Activated B cell treated with CpG ODN at 0.5 μM for 24 hours (primary cell): ENCODE measurements at regions not wholly inside any gene's neighbourhood (a gene's known extent, or its start where the extent isn't known, plus 50 kb on each side); places are given as distances from the start of the nearest gene placed in this dataset.

Experiments used
- ATAC-seq: fragments of 200-7000 bp; cut with Tn5 transposase; one replicate; pipeline ENCODE4 v1.10.0; 2021; ENCODE audit warnings: low read depth, mild to moderate bottlenecking, moderate library complexity
- CTCF ChIA-PET: fragments of 350-600 bp; sonication (Branson Sonifier 250); formaldehyde crosslinking; loops from one replicate; lab custom pipeline; 2021; ENCODE audit warnings: antibody characterized with exemption; lab: Charles Lee
- POLR2A ChIA-PET: fragments of 350-600 bp; sonication (Branson Sonifier 250); formaldehyde crosslinking; loops from one replicate; lab custom pipeline; 2021; ENCODE audit warnings: antibody characterized with exemption; lab: Charles Lee
- DNase-seq: peaks from one replicate; pipeline ENCODE4 v3.0.0; 2022
- H3K27ac Mint-ChIP-seq: one replicate; pipeline ENCODE4 v1.8.0; 2020; ENCODE audit warnings: mixed read lengths
- H3K27me3 Mint-ChIP-seq: one replicate; pipeline ENCODE4 v1.8.0; 2021; ENCODE audit warnings: mixed read lengths
- H3K36me3 Mint-ChIP-seq: one replicate; pipeline ENCODE4 v1.8.0; 2021; ENCODE audit warnings: low read depth, mixed read lengths
- H3K4me1 Mint-ChIP-seq: one replicate; pipeline ENCODE4 v1.8.0; 2021; ENCODE audit warnings: mixed read lengths
- H3K4me3 Mint-ChIP-seq: one replicate; pipeline ENCODE4 v1.8.0; 2020; ENCODE audit warnings: mild to moderate bottlenecking, mixed read lengths
- H3K9me3 Mint-ChIP-seq: one replicate; pipeline ENCODE4 v1.8.0; 2020; ENCODE audit warnings: mixed read lengths
- intact Hi-C: fragments of 100-400 bp; cut with micrococcal nuclease; formaldehyde crosslinking; loops from one replicate; pipeline ENCODE4 v1.15.1; 2024
- TF ChIP-seq, protein P1 (sequence below): fragments of 200-600 bp; IDR thresholded peaks from one replicate; pipeline ENCODE4 v1.8.0; 2022; ENCODE audit warnings: antibody characterized with exemption, mild to moderate bottlenecking

DNA sequence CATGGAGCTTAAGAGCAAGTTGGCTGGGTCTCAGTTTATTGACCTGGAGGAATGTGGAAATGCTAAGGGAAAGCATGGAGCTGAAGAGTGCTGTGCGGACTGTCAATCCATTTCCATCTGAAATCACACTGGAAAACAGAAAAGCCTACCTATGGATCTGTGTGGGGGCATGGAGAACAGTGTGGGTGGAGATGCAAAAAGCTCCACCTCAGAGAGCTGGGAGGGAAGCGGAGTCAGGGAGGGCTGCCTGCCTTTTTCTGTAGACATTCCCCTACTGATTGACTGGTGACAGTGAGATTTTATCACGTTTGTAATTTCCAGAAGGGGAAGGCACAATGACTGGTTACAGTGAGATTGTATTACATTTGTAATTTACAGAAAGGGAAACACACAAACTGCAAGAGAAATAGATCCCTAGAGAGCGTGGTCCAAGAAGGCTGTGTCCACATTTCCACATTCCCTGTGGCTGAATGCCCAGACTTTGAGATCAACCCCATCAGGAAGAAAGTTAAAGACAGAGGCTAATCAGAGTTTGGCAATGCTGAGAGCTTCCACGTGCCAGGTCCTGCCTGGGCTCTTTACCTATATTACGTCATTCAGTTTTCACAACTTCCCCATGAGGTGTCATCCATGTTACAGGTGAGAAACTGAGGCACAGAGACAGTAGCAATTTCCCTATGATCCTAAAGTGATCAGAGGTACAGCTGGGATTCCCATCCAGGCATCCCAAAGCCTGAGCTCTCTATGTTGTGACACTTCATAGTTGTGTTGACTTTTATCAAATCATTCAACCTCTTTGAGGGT, 67.7 kb upstream of the NSMCE3 start:
- Mint-ChIP-seq H3K4me1 (no peaks in the 10 kb centered on the region), H3K27ac (no peak overlapping the region), H3K9me3 (no peaks in the 10 kb centered on the region), H3K27me3 (no peaks in the 10 kb centered on the region), H3K4me3 (no peak overlapping the region), H3K36me3 (no peaks in the 10 kb centered on the region)
- CTCF ChIA-PET: no interaction called here
- no peak for DNase-seq
- TF ChIP-seq, protein P1, sequence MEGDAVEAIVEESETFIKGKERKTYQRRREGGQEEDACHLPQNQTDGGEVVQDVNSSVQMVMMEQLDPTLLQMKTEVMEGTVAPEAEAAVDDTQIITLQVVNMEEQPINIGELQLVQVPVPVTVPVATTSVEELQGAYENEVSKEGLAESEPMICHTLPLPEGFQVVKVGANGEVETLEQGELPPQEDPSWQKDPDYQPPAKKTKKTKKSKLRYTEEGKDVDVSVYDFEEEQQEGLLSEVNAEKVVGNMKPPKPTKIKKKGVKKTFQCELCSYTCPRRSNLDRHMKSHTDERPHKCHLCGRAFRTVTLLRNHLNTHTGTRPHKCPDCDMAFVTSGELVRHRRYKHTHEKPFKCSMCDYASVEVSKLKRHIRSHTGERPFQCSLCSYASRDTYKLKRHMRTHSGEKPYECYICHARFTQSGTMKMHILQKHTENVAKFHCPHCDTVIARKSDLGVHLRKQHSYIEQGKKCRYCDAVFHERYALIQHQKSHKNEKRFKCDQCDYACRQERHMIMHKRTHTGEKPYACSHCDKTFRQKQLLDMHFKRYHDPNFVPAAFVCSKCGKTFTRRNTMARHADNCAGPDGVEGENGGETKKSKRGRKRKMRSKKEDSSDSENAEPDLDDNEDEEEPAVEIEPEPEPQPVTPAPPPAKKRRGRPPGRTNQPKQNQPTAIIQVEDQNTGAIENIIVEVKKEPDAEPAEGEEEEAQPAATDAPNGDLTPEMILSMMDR: no peak
- no peak for ATAC-seq
- intact Hi-C loops: no loop called here
- POLR2A ChIA-PET: no interaction called here

DNA sequence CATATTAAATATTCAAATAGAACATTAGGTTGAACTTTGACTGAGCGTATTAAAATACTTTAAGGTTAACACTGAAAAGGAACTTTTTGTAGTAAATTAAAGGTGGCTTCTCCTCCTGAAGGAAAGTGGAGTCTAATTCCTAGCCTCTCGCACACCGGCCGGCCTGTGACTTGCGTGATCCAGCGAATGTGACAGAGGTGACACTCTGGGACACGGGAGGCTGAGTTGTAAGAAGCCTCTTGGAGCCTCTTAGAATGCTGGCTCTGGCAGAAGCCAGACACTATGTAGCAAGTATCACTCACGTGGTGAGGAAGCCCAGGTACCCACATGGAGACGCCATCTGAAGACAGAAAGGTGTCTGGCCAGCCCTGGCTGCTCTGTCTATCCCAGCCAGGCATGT, 64.9 kb upstream of the NSMCE3 start:
- TF ChIP-seq, protein P1: no peak
- Mint-ChIP-seq H3K9me3 (peaks cover 5% of the 10 kb centered on the region), H3K4me3 (no peak overlapping the region), H3K36me3 (no peaks in the 10 kb centered on the region), H3K27me3 (no peaks in the 10 kb centered on the region), H3K4me1 (peaks cover 21% of the 10 kb centered on the region), H3K27ac (no peak overlapping the region)
- ATAC-seq (no peak), DNase-seq (no peak)
- intact Hi-C loops: no loop called here
- CTCF ChIA-PET: no interaction called here
- POLR2A ChIA-PET: no interaction called here

DNA sequence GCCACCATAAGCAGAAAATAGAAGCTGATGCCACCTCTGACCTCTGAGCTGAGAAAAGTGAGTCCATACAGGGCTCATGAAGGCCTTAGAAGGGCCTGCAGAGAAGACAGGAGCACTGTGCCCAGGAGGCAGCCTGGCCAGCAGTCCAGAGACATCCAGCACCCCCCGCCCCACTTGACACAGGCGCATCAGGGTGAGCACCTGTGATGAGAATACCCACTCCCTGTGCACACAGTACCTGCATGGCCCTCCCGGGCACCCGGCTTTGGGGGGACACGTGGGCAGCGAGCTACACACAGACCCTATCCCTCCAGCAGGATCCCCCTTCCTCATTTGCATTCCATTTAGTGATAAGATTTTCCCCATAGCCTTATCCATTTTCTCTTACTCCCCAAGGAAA, 63.6 kb upstream of the NSMCE3 start:
- ATAC-seq: no peak
- Mint-ChIP-seq H3K36me3 (no peaks in the 10 kb centered on the region), H3K4me1 (peaks cover 33% of the 10 kb centered on the region), H3K27me3 (no peaks in the 10 kb centered on the region), H3K4me3 (no peak overlapping the region), H3K27ac (no peak overlapping the region), H3K9me3 (peaks cover 8% of the 10 kb centered on the region)
- POLR2A ChIA-PET: no interaction called here
- DNase-seq: no peak
- CTCF ChIA-PET: no interaction called here
- intact Hi-C loops: no loop called here
- TF ChIP-seq, protein P1: no peak

DNA sequence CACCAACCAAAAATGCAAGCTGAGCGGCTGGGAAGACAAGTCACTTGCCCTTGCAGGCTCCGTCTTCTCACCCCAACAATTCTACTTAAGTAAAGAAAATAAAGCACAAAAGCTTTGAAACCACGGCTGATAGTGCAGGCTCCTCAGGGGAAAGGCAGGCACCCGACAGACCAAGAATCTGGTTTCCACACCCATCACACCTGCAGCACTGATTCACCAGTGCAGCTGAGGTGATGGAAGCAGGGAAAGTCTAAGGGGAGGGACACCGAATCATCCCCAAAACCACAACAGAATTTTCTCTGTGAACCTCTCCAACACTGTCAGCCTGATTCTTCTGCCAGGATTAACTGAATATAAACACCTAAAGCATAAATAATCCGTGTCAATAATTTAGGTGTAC, 62.0 kb upstream of the NSMCE3 start:
- no peak for ATAC-seq
- Mint-ChIP-seq H3K4me1 (peaks cover 34% of the 10 kb centered on the region), H3K9me3 (peaks cover 13% of the 10 kb centered on the region), H3K36me3 (no peaks in the 10 kb centered on the region), H3K27me3 (no peaks in the 10 kb centered on the region), H3K27ac (no peak overlapping the region), H3K4me3 (no peak overlapping the region)
- POLR2A ChIA-PET: no interaction called here
- DNase-seq: no peak
- TF ChIP-seq, protein P1: no peak
- CTCF ChIA-PET: no interaction called here
- intact Hi-C loops: no loop called here

DNA sequence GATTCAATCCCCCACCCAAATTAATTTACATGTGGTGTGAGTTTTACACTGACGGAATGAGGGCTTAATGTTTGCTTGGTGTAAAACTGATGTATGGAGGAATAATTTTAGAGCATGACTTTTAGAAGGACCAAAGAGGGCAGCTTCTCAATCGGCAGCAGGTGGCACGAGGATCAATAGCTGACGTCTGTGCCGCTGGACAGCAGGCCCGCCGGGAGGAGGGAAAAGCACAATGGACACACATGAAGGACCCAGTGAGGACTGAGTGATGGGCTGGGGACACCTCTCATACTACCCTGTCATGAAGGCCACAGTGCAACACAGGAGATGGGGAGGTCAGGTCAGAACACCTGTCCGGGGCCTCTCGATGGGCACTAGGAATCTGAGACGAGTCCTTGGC, 61.4 kb upstream of the NSMCE3 start:
- H3K27ac Mint-ChIP-seq: no peak overlapping the region
- POLR2A ChIA-PET: no interaction called here
- CTCF ChIA-PET: no interaction called here
- TF ChIP-seq, protein P1: no peak
- peaks cover 34% of the 10 kb centered on the region for H3K4me1 Mint-ChIP-seq
- peaks cover 17% of the 10 kb centered on the region for H3K9me3 Mint-ChIP-seq
- no peak for DNase-seq
- H3K36me3 Mint-ChIP-seq: no peaks in the 10 kb centered on the region
- H3K4me3 Mint-ChIP-seq: no peak overlapping the region
- H3K27me3 Mint-ChIP-seq: no peaks in the 10 kb centered on the region
- intact Hi-C loops: no loop called here
- no peak for ATAC-seq
